Smooth muscle cell (in vitro differentiated cells): ENCODE measurements at regions not wholly inside any gene's neighbourhood (a gene's known extent, or its start where the extent isn't known, plus 50 kb on each side); places are given as distances from the start of the nearest gene placed in this dataset.

ENCODE experiments used
- DNase-seq: peaks from one replicate; lab custom pipeline; 2025; ENCODE audit not compliant: unreplicated experiment; lab: John Stamatoyannopoulos, UW
- H2AFZ ChIP-seq: fragments of 200-600 bp; sonication (generic); 2 replicates; pipeline ENCODE4 v1.6.0; 2016; ENCODE audit warnings: antibody characterized with exemption, low read depth, mild to moderate bottlenecking
- H3F3A ChIP-seq: fragments of 200-600 bp; sonication (generic); 2 replicates; pipeline ENCODE4 v1.6.0; 2017; ENCODE audit warnings: antibody characterized with exemption, low read depth
- H3K27ac ChIP-seq: fragments of 200-600 bp; sonication (generic); 2 replicates; pipeline ENCODE4 v1.5.1; 2016; ENCODE audit warnings: low read depth, mild to moderate bottlenecking
- H3K27me3 ChIP-seq: fragments of 200-600 bp; sonication (generic); 2 replicates; pipeline ENCODE4 v1.6.1; 2016; ENCODE audit warnings: low read depth, mild to moderate bottlenecking
- H3K36me3 ChIP-seq: fragments of 200-600 bp; sonication (generic); 2 replicates; pipeline ENCODE4 v1.5.1; 2016; ENCODE audit warnings: low read depth
- H3K4me1 ChIP-seq: fragments of 200-600 bp; sonication (generic); 2 replicates; pipeline ENCODE4 v1.5.1; 2016; ENCODE audit warnings: low read depth
- H3K4me2 ChIP-seq: fragments of 200-600 bp; sonication (generic); 2 replicates; pipeline ENCODE4 v1.6.0; 2016; ENCODE audit warnings: mild to moderate bottlenecking
- H3K4me3 ChIP-seq: fragments of 200-600 bp; sonication (generic); 2 replicates; pipeline ENCODE4 v1.5.1; 2016; ENCODE audit warnings: mild to moderate bottlenecking
- H3K79me2 ChIP-seq: fragments of 200-600 bp; sonication (generic); 2 replicates; pipeline ENCODE4 v1.6.0; 2016; ENCODE audit warnings: low read depth, mild to moderate bottlenecking
- H3K9ac ChIP-seq: fragments of 200-600 bp; sonication (generic); 2 replicates; pipeline ENCODE4 v1.6.0; 2016; ENCODE audit warnings: low read depth
- H3K9me3 ChIP-seq: fragments of 200-600 bp; sonication (generic); replicated peaks from 2 replicates; pipeline ENCODE4 v1.5.1; 2016; ENCODE audit warnings: low read depth
- H4K20me1 ChIP-seq: fragments of 200-600 bp; sonication (generic); 2 replicates; pipeline ENCODE4 v1.6.0; 2016; ENCODE audit warnings: low read depth
- CTCF ChIP-seq: fragments of 200-600 bp; sonication (generic); IDR thresholded peaks from 2 replicates; pipeline ENCODE4 v1.5.1; 2017; ENCODE audit warnings: borderline replicate concordance, mild to moderate bottlenecking, antibody characterized with exemption; ENCODE audit not compliant: insufficient read depth, poor library complexity, severe bottlenecking
- WGBS: methylation state at CpG from one replicate; pipeline ENCODE4 v1.1.7; 2016; ENCODE audit warnings: low lambda C conversion rate; 5-methylcytosine and 5-hydroxymethylcytosine counted together

- Histone ChIP-seq H3K9me3 (no peaks in the 10 kb centered on the region), H3K4me3 (no peak overlapping the region), H2AFZ (no peak overlapping the region), H3K36me3 (no peaks in the 10 kb centered on the region), H4K20me1 (no peaks in the 10 kb centered on the region), H3F3A (no peaks in the 10 kb centered on the region), H3K27me3 (no peaks in the 10 kb centered on the region), H3K27ac (no peak overlapping the region), H3K9ac (no peak overlapping the region), H3K79me2 (no peaks in the 10 kb centered on the region), H3K4me2 (no peak overlapping the region), H3K4me1 (no peaks in the 10 kb centered on the region)
- no peak for TF ChIP-seq CTCF
- no peak for DNase-seq
- WGBS = 85% methylated on average over 4 of the region's 4 CpGs
Measured at GRCh38 chr13:100724568-100724967, 50.0 kb upstream of the TMTC4 start.
